MCF 10A (cell line): ENCODE measurements at regions not wholly inside any gene's neighbourhood (a gene's known extent, or its start where the extent isn't known, plus 50 kb on each side); places are given as distances from the start of the nearest gene placed in this dataset.

ENCODE experiments used
- BruUV-seq: library from RNA; stranded (reverse); fragments of 400-500 nt; replicated peaks from 2 replicates; lab custom pipeline; 2021; lab: Mats Ljungman, UMichigan
- CTCF ChIA-PET: fragments of 300-600 bp; sonication (Branson Sonifier 250); formaldehyde crosslinking; extraction: SDS; loops from one replicate; lab custom pipeline; 2021; ENCODE audit warnings: antibody characterized with exemption, inconsistent platforms; lab: Yijun Ruan, JAX
- POLR2A ChIA-PET: fragments of 300-600, 350-650 bp; sonication (Branson Sonifier 250); formaldehyde crosslinking; extraction: SDS; loops from one replicate; lab custom pipeline; 2020; ENCODE audit warnings: antibody characterized with exemption, inconsistent platforms; lab: Yijun Ruan, JAX
- DNase-seq: peaks from one replicate; pipeline ENCODE4 v3.0.0-alpha.2; 2018; ENCODE audit not compliant: unreplicated experiment
- H3K27ac Mint-ChIP-seq: one replicate; pipeline ENCODE4 v1.8.0; 2022; ENCODE audit warnings: mild to moderate bottlenecking, low read depth, mixed read lengths; ENCODE audit not compliant: unreplicated experiment
- H3K27me3 Mint-ChIP-seq: one replicate; pipeline ENCODE4 v1.8.0; 2022; ENCODE audit warnings: mixed read lengths; ENCODE audit not compliant: insufficient read depth, unreplicated experiment
- H3K36me3 Mint-ChIP-seq: one replicate; pipeline ENCODE4 v1.8.0; 2022; ENCODE audit warnings: mild to moderate bottlenecking, moderate library complexity, mixed read lengths; ENCODE audit not compliant: insufficient read depth, unreplicated experiment
- H3K4me1 Mint-ChIP-seq: one replicate; pipeline ENCODE4 v1.8.0; 2022; ENCODE audit warnings: mixed read lengths; ENCODE audit not compliant: insufficient read depth, unreplicated experiment
- H3K4me3 Mint-ChIP-seq: one replicate; pipeline ENCODE4 v1.8.0; 2022; ENCODE audit warnings: mild to moderate bottlenecking, moderate library complexity, mixed read lengths; ENCODE audit not compliant: unreplicated experiment
- H3K9me3 Mint-ChIP-seq: one replicate; pipeline ENCODE4 v1.8.0; 2022; ENCODE audit warnings: mixed read lengths; ENCODE audit not compliant: unreplicated experiment
- CTCF ChIP-seq: fragments of 200-600 bp; IDR thresholded peaks from one replicate; pipeline ENCODE4 v1.8.0; 2022; ENCODE audit warnings: antibody characterized with exemption, mild to moderate bottlenecking; ENCODE audit not compliant: unreplicated experiment
- intact Hi-C: fragments of 100-400 bp; cut with micrococcal nuclease; formaldehyde crosslinking; loops from 2 replicates; pipeline ENCODE4 v1.14.1; 2022

GRCh38 chr15:97383516-97383915 is 577.0 kb upstream of the ARRDC4 start:
- CTCF ChIA-PET = interaction anchor here (0.6 kb wide), 1 partner anchor 1026 kb away, joined by 3 read pairs; no protein-coding TSS in a partner anchor
- intact Hi-C loops = no loop called here
- Mint-ChIP-seq H3K4me1 (peaks cover 3% of the 10 kb centered on the region), H3K27ac (no peak overlapping the region), H3K4me3 (no peak overlapping the region), H3K27me3 (peaks cover 30% of the 10 kb centered on the region), H3K36me3 (no peaks in the 10 kb centered on the region), H3K9me3 (no peaks in the 10 kb centered on the region)
- POLR2A ChIA-PET = no interaction called here
- no peak for DNase-seq
- no TSS peak for BruUV-seq
- TF ChIP-seq CTCF = no peak

GRCh38 chr15:97386940-97387339 is 573.6 kb upstream of the ARRDC4 start:
- Mint-ChIP-seq H3K27me3 (peaks cover 18% of the 10 kb centered on the region), H3K9me3 (no peaks in the 10 kb centered on the region), H3K27ac (no peak overlapping the region), H3K4me3 (no peak overlapping the region), H3K36me3 (no peaks in the 10 kb centered on the region), H3K4me1 (peaks cover 3% of the 10 kb centered on the region)
- BruUV-seq = no TSS peak
- intact Hi-C loops = no loop called here
- TF ChIP-seq CTCF = no peak
- ChIA-PET POLR2A (no interaction called here), CTCF (interaction anchor here (0.6 kb wide), 1 partner anchor 359 kb away, joined by 3 read pairs; no protein-coding TSS in a partner anchor)
- DNase-seq = no peak

- DNase-seq = no peak
- peaks cover 19% of the 10 kb centered on the region for H3K27me3 Mint-ChIP-seq
- POLR2A ChIA-PET = no interaction called here
Observed at GRCh38 chr15:97401195-97401594, 559.3 kb upstream of the ARRDC4 start.

GRCh38 chr15:97401970-97402369 is 558.5 kb upstream of the ARRDC4 start:
- H3K4me3 Mint-ChIP-seq = no peak overlapping the region
- H3K9me3 Mint-ChIP-seq = no peaks in the 10 kb centered on the region
- no peak for TF ChIP-seq CTCF
- H3K27ac Mint-ChIP-seq = no peak overlapping the region
- H3K4me1 Mint-ChIP-seq = no peaks in the 10 kb centered on the region
- peaks cover 24% of the 10 kb centered on the region for H3K27me3 Mint-ChIP-seq
- CTCF ChIA-PET = no interaction called here
- POLR2A ChIA-PET = no interaction called here
- no peak for DNase-seq
- no TSS peak for BruUV-seq
- no peaks in the 10 kb centered on the region for H3K36me3 Mint-ChIP-seq
- intact Hi-C loops = no loop called here

More at GRCh38 chr15:97401195-97401594, 559.3 kb upstream of the ARRDC4 start:
- CTCF ChIA-PET = no interaction called here
- Mint-ChIP-seq H3K36me3 (no peaks in the 10 kb centered on the region), H3K4me1 (no peaks in the 10 kb centered on the region), H3K4me3 (no peak overlapping the region), H3K27ac (no peak overlapping the region), H3K9me3 (no peaks in the 10 kb centered on the region)
- no peak for TF ChIP-seq CTCF
- BruUV-seq = no TSS peak
- intact Hi-C loops = no loop called here
